LHCN-M2 (cell line): ENCODE measurements at regions not wholly inside any gene's neighbourhood (a gene's known extent, or its start where the extent isn't known, plus 50 kb on each side); places are given as distances from the start of the nearest gene placed in this dataset.
"Not testable (repeated sequence)": the region's sequence is repeated elsewhere in the genome, so short reads cannot be mapped to it uniquely, and the experiment has no call there.

Source experiments
- DNase-seq: peaks from one replicate; pipeline ENCODE4 v3.0.0-alpha.2; 2012; ENCODE audit warnings: low read depth

- no peak for DNase-seq
Observed at GRCh38 chr5:68966596-68966995, 127.2 kb upstream of the SLC30A5 start.

- DNase-seq = no peak
Observed at GRCh38 chr5:68968429-68968828, 125.4 kb upstream of the SLC30A5 start.

- DNase-seq = no peak
Observed at GRCh38 chr5:68970617-68971016, 123.2 kb upstream of the SLC30A5 start.

- DNase-seq = no peak
Observed at GRCh38 chr5:68973696-68974095, 120.1 kb upstream of the SLC30A5 start.

- DNase-seq = no peak
Observed at GRCh38 chr5:68983043-68983442, 110.8 kb upstream of the SLC30A5 start.

GRCh38 chr5:68983959-68984358 is 109.9 kb upstream of the SLC30A5 start:
- no peak for DNase-seq

- DNase-seq = no peak
Observed at GRCh38 chr5:68991279-68992084, 102.3 kb upstream of the SLC30A5 start.

- no peak for DNase-seq
Observed at GRCh38 chr5:68994645-68995044, 99.2 kb upstream of the SLC30A5 start.

- no peak for DNase-seq
Observed at GRCh38 chr5:68995845-68996545, 97.8 kb upstream of the SLC30A5 start.

- no peak for DNase-seq
Observed at GRCh38 chr5:68999181-68999580, 94.6 kb upstream of the SLC30A5 start.

GRCh38 chr5:69000216-69000919 is 93.4 kb upstream of the SLC30A5 start:
- DNase-seq = no peak

GRCh38 chr5:69000949-69001348 is 92.9 kb upstream of the SLC30A5 start:
- DNase-seq = no peak

GRCh38 chr5:69001627-69002026 is 92.2 kb upstream of the SLC30A5 start:
- DNase-seq = no peak

- no peak for DNase-seq
Observed at GRCh38 chr5:69004127-69004526, 89.7 kb upstream of the SLC30A5 start.

GRCh38 chr5:69004676-69005075 is 89.1 kb upstream of the SLC30A5 start:
- DNase-seq = no peak

GRCh38 chr5:69006030-69006429 is 87.8 kb upstream of the SLC30A5 start:
- DNase-seq = no peak

GRCh38 chr5:69007163-69007562 is 86.7 kb upstream of the SLC30A5 start:
- no peak for DNase-seq

- DNase-seq = peak; percentile 54
Observed at GRCh38 chr5:69007726-69008368, 86.0 kb upstream of the SLC30A5 start.

- DNase-seq = no peak
Observed at GRCh38 chr5:69010476-69010875, 83.3 kb upstream of the SLC30A5 start.

- no peak for DNase-seq
Observed at GRCh38 chr5:69011910-69012309, 81.9 kb upstream of the SLC30A5 start.

GRCh38 chr5:69013481-69013880 is 80.3 kb upstream of the SLC30A5 start:
- no peak for DNase-seq

GRCh38 chr5:69014007-69014406 is 79.8 kb upstream of the SLC30A5 start:
- not testable (repeated sequence) for DNase-seq
